IMR-90 (cell line): ENCODE measurements at regions not wholly inside any gene's neighbourhood (a gene's known extent, or its start where the extent isn't known, plus 50 kb on each side); places are given as distances from the start of the nearest gene placed in this dataset.

Experiments
- ATAC-seq: fragments of 200-7000 bp; cut with Tn5 transposase; 2 replicates; pipeline ENCODE4 v1.9.1; 2020; ENCODE audit warnings: low read depth, mild to moderate bottlenecking, moderate library complexity
- BruUV-seq: library from RNA; stranded (reverse); fragments of 400-500 nt; replicated peaks from 2 replicates; lab custom pipeline; 2021; lab: Mats Ljungman, UMichigan
- CTCF ChIA-PET: fragments of 300-600 bp; formaldehyde crosslinking; extraction: SDS; loops from one replicate; lab custom pipeline; 2021; ENCODE audit warnings: antibody characterized with exemption; lab: Yijun Ruan, JAX
- POLR2A ChIA-PET: fragments of 300-600 bp; sonication (Branson Sonifier 250); formaldehyde crosslinking; loops from one replicate; lab custom pipeline; 2022; ENCODE audit warnings: antibody characterized with exemption; ENCODE audit not compliant: unreplicated experiment; lab: Charles Lee
- DNase-seq: peaks from one replicate; pipeline ENCODE4 v3.0.0; 2013
- H2AFZ ChIP-seq: replicated peaks from 2 replicates; pipeline ENCODE3; 2013; ENCODE audit warnings: low read length, mild to moderate bottlenecking; ENCODE audit not compliant: poor library complexity
- H2AK5ac ChIP-seq: 2 replicates; pipeline ENCODE4 v1.6.1; 2013; ENCODE audit warnings: low read depth, low read length, inconsistent platforms
- H2AK9ac ChIP-seq: replicated peaks from 2 replicates; pipeline ENCODE3; 2013; ENCODE audit warnings: mild to moderate bottlenecking, low read depth, low read length, moderate library complexity; ENCODE audit not compliant: poor library complexity
- H2BK120ac ChIP-seq: 2 replicates; pipeline ENCODE4 v1.6.1; 2013; ENCODE audit warnings: low read depth, low read length, inconsistent platforms
- H2BK15ac ChIP-seq: 3 replicates; pipeline ENCODE4 v1.6.1; 2013; ENCODE audit warnings: low read depth, low read length, inconsistent platforms
- H2BK20ac ChIP-seq: 2 replicates; pipeline ENCODE4 v1.6.1; 2013; ENCODE audit warnings: low read depth, mild to moderate bottlenecking, inconsistent platforms, low read length, moderate library complexity
- H2BK5ac ChIP-seq: 2 replicates; pipeline ENCODE4 v1.6.1; 2013; ENCODE audit warnings: mild to moderate bottlenecking, low read depth, low read length, inconsistent platforms; ENCODE audit not compliant: poor library complexity, severe bottlenecking
- H3K14ac ChIP-seq: replicated peaks from 2 replicates; pipeline ENCODE4 v1.6.1; 2013; ENCODE audit warnings: low read depth, low read length, inconsistent platforms
- H3K18ac ChIP-seq: 2 replicates; pipeline ENCODE4 v1.6.1; 2013; ENCODE audit warnings: low read depth, low read length, control low read depth
- H3K23ac ChIP-seq: 2 replicates; pipeline ENCODE4 v1.6.1; 2013; ENCODE audit warnings: low read depth, low read length, inconsistent platforms
- H3K27ac ChIP-seq: 2 replicates; pipeline ENCODE4 v1.5.1; 2013; ENCODE audit warnings: mild to moderate bottlenecking, control low read depth, low read length; ENCODE audit not compliant: insufficient read depth
- H3K27me3 ChIP-seq: 2 replicates; pipeline ENCODE4 v1.6.1; 2013; ENCODE audit warnings: low read length; ENCODE audit not compliant: control insufficient read depth, insufficient read depth
- H3K36me3 ChIP-seq: 2 replicates; pipeline ENCODE4 v1.6.1; 2013; ENCODE audit warnings: low read length, mixed read lengths; ENCODE audit not compliant: control insufficient read depth, insufficient read depth
- H3K4ac ChIP-seq: 2 replicates; pipeline ENCODE4 v1.6.1; 2013; ENCODE audit warnings: low read depth, low read length, inconsistent platforms
- H3K4me1 ChIP-seq: 2 replicates; pipeline ENCODE4 v1.6.1; 2013; ENCODE audit warnings: low read length, mixed read lengths; ENCODE audit not compliant: control insufficient read depth, insufficient read depth
- H3K4me2 ChIP-seq: 2 replicates; pipeline ENCODE4 v1.6.1; 2013; ENCODE audit warnings: low read depth, mild to moderate bottlenecking, control low read depth, low read length, moderate library complexity
- H3K4me3 ChIP-seq: 2 replicates; pipeline ENCODE4 v1.5.1; 2013; ENCODE audit warnings: low read depth, mild to moderate bottlenecking, control low read depth, low read length, moderate library complexity; ENCODE audit not compliant: insufficient read depth
- H3K56ac ChIP-seq: 2 replicates; pipeline ENCODE4 v1.6.1; 2013; ENCODE audit warnings: low read length, inconsistent platforms; ENCODE audit not compliant: insufficient read depth; ENCODE audit errors: extremely low read depth
- H3K79me1 ChIP-seq, 2 experiments: 2 replicates each; pipeline ENCODE4 v1.6.1; 2013; ENCODE audit warnings: low read length in 2 of 2, inconsistent platforms in 1 of 2, low read depth in 1 of 2
- H3K9ac ChIP-seq: 2 replicates; pipeline ENCODE4 v1.6.1; 2013; ENCODE audit warnings: low read depth, low read length, control low read depth
- H3K9me1 ChIP-seq: 2 replicates; pipeline ENCODE4 v1.6.1; 2013; ENCODE audit warnings: low read length, inconsistent platforms; ENCODE audit not compliant: insufficient read depth
- H3K9me3 ChIP-seq: 2 replicates; pipeline ENCODE4 v1.6.1; 2013; ENCODE audit warnings: low read length; ENCODE audit not compliant: control insufficient read depth, insufficient read depth
- H4K20me1 ChIP-seq: 2 replicates; pipeline ENCODE4 v1.6.1; 2013; ENCODE audit warnings: low read length, inconsistent platforms; ENCODE audit not compliant: insufficient read depth
- H4K5ac ChIP-seq: 2 replicates; pipeline ENCODE4 v1.6.1; 2013; ENCODE audit warnings: mild to moderate bottlenecking, low read depth, low read length, control low read depth
- H4K8ac ChIP-seq, 2 experiments: 2 replicates each; pipeline ENCODE4 v1.6.1; 2013; ENCODE audit warnings: low read depth in 2 of 2, low read length in 2 of 2, control low read depth in 1 of 2, inconsistent platforms in 1 of 2
- H4K91ac ChIP-seq: 2 replicates; pipeline ENCODE4 v1.6.1; 2013; ENCODE audit warnings: low read depth, low read length, inconsistent platforms; ENCODE audit not compliant: insufficient read depth
- BHLHE40 ChIP-seq: fragments of 150-350 bp; IDR thresholded peaks from 2 replicates; pipeline ENCODE4 v1.6.1; 2016; ENCODE audit warnings: mild to moderate bottlenecking, low read depth, low read length
- CEBPB ChIP-seq: IDR thresholded peaks from 2 replicates; pipeline ENCODE4 v1.6.1; 2012; ENCODE audit warnings: low read depth, low read length, improper control_type of control experiment
- CHD1 ChIP-seq: IDR thresholded peaks from 2 replicates; pipeline ENCODE4 v1.6.1; 2012; ENCODE audit warnings: low read depth, low read length, improper control_type of control experiment
- FOS ChIP-seq: fragments of 150-350 bp; IDR thresholded peaks from 2 replicates; pipeline ENCODE4 v1.6.1; 2016; ENCODE audit warnings: low read depth, low read length
- MAFK ChIP-seq: IDR thresholded peaks from 2 replicates; pipeline ENCODE4 v1.6.1; 2012; ENCODE audit warnings: low read depth, low read length, improper control_type of control experiment
- MAZ ChIP-seq: IDR thresholded peaks from 2 replicates; pipeline ENCODE4 v1.6.1; 2012; ENCODE audit warnings: low read depth, mild to moderate bottlenecking, low read length, improper control_type of control experiment, moderate library complexity, borderline replicate concordance
- MXI1 ChIP-seq: IDR thresholded peaks from 2 replicates; pipeline ENCODE4 v1.6.1; 2012; ENCODE audit warnings: low read depth, mild to moderate bottlenecking, low read length, moderate library complexity, borderline replicate concordance
- NFE2L2 ChIP-seq: fragments of 150-350 bp; IDR thresholded peaks from 2 replicates; pipeline ENCODE4 v1.6.1; 2016; ENCODE audit warnings: low read depth, mild to moderate bottlenecking, low read length
- POLR2A ChIP-seq: IDR thresholded peaks from 2 replicates; pipeline ENCODE4 v1.6.1; 2012; ENCODE audit warnings: mild to moderate bottlenecking, low read depth, low read length
- RAD21 ChIP-seq: IDR thresholded peaks from 2 replicates; pipeline ENCODE4 v1.6.1; 2012; ENCODE audit warnings: low read length, improper control_type of control experiment
- RCOR1 ChIP-seq: IDR thresholded peaks from 2 replicates; pipeline ENCODE4 v1.6.1; 2012; ENCODE audit warnings: mild to moderate bottlenecking, low read length, improper control_type of control experiment; ENCODE audit not compliant: insufficient replicate concordance
- RFX5 ChIP-seq: IDR thresholded peaks from 2 replicates; pipeline ENCODE4 v1.8.0; 2012; ENCODE audit warnings: low read depth, mild to moderate bottlenecking, low read length, moderate library complexity
- SMC3 ChIP-seq: fragments of 150-350 bp; IDR thresholded peaks from 2 replicates; pipeline ENCODE4 v1.6.1; 2016; ENCODE audit warnings: low read depth, mild to moderate bottlenecking, antibody characterized with exemption, low read length, moderate library complexity
- WGBS, 2 experiments: methylation state at CpG; one replicate each; pipeline versions ENCODE4 v1.1.5 to v1.1.7; 2013; ENCODE audit warnings: missing lambda C conversion rate in 2 of 2; ENCODE audit not compliant: insufficient read length in 1 of 2; ENCODE audit errors: extremely low coverage in 2 of 2; 5-methylcytosine and 5-hydroxymethylcytosine counted together
- dilution Hi-C: fragments of 300-500 bp; cut with HindIII; formaldehyde crosslinking; loops from one replicate; pipeline ENCODE4 v1.14.3; 2018; ENCODE audit warnings: low sequenced_read_pairs; ENCODE audit not compliant: unreplicated experiment
- in situ Hi-C: fragments of 300-500 bp; cut with MboI; formaldehyde crosslinking; loops from 3 replicates; pipeline ENCODE4 v1.14.3; 2019; ENCODE audit warnings: low sequenced_read_pairs, inconsistent platforms, mixed read lengths
- intact Hi-C: fragments of 100-400 bp; cut with micrococcal nuclease; formaldehyde crosslinking; loops from 2 replicates; pipeline ENCODE4 v1.10.0; 2022
- TF ChIP-seq, protein P1 (sequence below): conservative IDR thresholded peaks from 2 replicates; pipeline ENCODE4 v1.5.1; 2012; ENCODE audit warnings: mild to moderate bottlenecking, low read depth, low read length, improper control_type of control experiment
- TF ChIP-seq, protein P2 (sequence below): fragments of 150-350 bp; IDR thresholded peaks from 2 replicates; pipeline ENCODE4 v1.6.1; 2017; ENCODE audit warnings: mild to moderate bottlenecking, antibody characterized with exemption, low read length, low read depth
- TF ChIP-seq, protein P3 (sequence below): fragments of 150-350 bp; IDR thresholded peaks from 2 replicates; pipeline ENCODE4 v1.6.1; 2016; ENCODE audit warnings: low read depth, mild to moderate bottlenecking, low read length, moderate library complexity, borderline replicate concordance

DNA sequence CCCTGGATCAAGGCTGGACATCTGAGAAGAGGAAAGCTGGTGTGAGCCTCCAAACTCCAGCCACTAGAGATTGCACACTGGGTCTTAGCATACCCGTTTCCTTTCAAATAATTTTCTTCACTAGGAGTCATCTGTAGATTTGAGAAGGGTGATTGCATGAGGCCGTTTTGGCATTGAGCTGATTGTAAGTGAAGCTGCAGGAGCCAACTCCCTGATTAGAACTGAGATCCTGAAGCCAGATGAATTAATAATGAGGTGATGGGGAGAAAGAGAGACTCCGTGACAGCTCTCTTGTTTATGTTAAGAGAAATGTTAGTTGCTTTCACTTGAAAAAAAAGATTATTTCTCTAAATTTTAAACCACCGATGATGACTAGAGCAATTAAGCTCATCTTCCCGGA is 268.4 kb upstream of the THSD7B start:
- H3K14ac ChIP-seq = no peak overlapping the region
- intact Hi-C loops = no loop called here
- no peak overlapping the region for H2BK5ac ChIP-seq
- no peak overlapping the region for H2AFZ ChIP-seq
- DNase-seq = no peak
- no peak overlapping the region for H4K5ac ChIP-seq
- H3K4ac ChIP-seq = no peak overlapping the region
- BruUV-seq = no TSS peak
- H4K8ac ChIP-seq = no peak overlapping the region
- H3K9me1 ChIP-seq = no peaks in the 10 kb centered on the region
- dilution Hi-C loops = no loop called here
- no peak overlapping the region for H3K23ac ChIP-seq
- no peak overlapping the region for H3K18ac ChIP-seq
- POLR2A ChIA-PET = no interaction called here
- no peak overlapping the region for H3K9ac ChIP-seq
- no peak overlapping the region for H2BK15ac ChIP-seq
- H3K56ac ChIP-seq = no peak overlapping the region
- H3K4me1 ChIP-seq = no peaks in the 10 kb centered on the region
- no peak overlapping the region for H4K91ac ChIP-seq
- no peak overlapping the region for H3K27ac ChIP-seq
- H4K20me1 ChIP-seq = no peaks in the 10 kb centered on the region
- CTCF ChIA-PET = no interaction called here
- no peak overlapping the region for H3K4me3 ChIP-seq
- no peak overlapping the region for H2BK120ac ChIP-seq
- H3K27me3 ChIP-seq = no peaks in the 10 kb centered on the region
- no peak overlapping the region for H2BK20ac ChIP-seq
- no peak overlapping the region for H2AK5ac ChIP-seq
- no peak overlapping the region for H2AK9ac ChIP-seq
- no CpG with 5 or more reads among the region's 5 CpGs for WGBS, 2 experiments
- no peak for TF ChIP-seq NFE2L2
- no peak for TF ChIP-seq MAZ
- TF ChIP-seq FOS = no peak
- TF ChIP-seq RFX5 = no peak
- TF ChIP-seq RAD21 = no peak
- no peak for TF ChIP-seq MAFK
- TF ChIP-seq POLR2A = no peak
- TF ChIP-seq CEBPB = no peak
- no peak for TF ChIP-seq MXI1
- no peak for TF ChIP-seq CHD1
- no peak for TF ChIP-seq SMC3
- TF ChIP-seq, protein P1, sequence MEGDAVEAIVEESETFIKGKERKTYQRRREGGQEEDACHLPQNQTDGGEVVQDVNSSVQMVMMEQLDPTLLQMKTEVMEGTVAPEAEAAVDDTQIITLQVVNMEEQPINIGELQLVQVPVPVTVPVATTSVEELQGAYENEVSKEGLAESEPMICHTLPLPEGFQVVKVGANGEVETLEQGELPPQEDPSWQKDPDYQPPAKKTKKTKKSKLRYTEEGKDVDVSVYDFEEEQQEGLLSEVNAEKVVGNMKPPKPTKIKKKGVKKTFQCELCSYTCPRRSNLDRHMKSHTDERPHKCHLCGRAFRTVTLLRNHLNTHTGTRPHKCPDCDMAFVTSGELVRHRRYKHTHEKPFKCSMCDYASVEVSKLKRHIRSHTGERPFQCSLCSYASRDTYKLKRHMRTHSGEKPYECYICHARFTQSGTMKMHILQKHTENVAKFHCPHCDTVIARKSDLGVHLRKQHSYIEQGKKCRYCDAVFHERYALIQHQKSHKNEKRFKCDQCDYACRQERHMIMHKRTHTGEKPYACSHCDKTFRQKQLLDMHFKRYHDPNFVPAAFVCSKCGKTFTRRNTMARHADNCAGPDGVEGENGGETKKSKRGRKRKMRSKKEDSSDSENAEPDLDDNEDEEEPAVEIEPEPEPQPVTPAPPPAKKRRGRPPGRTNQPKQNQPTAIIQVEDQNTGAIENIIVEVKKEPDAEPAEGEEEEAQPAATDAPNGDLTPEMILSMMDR = no peak
- TF ChIP-seq, protein P2, sequence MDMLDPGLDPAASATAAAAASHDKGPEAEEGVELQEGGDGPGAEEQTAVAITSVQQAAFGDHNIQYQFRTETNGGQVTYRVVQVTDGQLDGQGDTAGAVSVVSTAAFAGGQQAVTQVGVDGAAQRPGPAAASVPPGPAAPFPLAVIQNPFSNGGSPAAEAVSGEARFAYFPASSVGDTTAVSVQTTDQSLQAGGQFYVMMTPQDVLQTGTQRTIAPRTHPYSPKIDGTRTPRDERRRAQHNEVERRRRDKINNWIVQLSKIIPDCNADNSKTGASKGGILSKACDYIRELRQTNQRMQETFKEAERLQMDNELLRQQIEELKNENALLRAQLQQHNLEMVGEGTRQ = no peak
- no peak for TF ChIP-seq BHLHE40
- TF ChIP-seq, protein P3, sequence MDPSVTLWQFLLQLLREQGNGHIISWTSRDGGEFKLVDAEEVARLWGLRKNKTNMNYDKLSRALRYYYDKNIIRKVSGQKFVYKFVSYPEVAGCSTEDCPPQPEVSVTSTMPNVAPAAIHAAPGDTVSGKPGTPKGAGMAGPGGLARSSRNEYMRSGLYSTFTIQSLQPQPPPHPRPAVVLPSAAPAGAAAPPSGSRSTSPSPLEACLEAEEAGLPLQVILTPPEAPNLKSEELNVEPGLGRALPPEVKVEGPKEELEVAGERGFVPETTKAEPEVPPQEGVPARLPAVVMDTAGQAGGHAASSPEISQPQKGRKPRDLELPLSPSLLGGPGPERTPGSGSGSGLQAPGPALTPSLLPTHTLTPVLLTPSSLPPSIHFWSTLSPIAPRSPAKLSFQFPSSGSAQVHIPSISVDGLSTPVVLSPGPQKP = no peak
- TF ChIP-seq RCOR1 = no peak
- no peak overlapping the region for H3K4me2 ChIP-seq
- in situ Hi-C loops = no loop called here
- ATAC-seq = no peak
- H3K9me3 ChIP-seq = peaks cover 22% of the 10 kb centered on the region
- no peaks in the 10 kb centered on the region for H3K79me1 ChIP-seq
- H3K36me3 ChIP-seq = no peaks in the 10 kb centered on the region
